Kidney (tissue), 13 donors: ENCODE measurements at regions not wholly inside any gene's neighbourhood (a gene's known extent, or its start where the extent isn't known, plus 50 kb on each side); places are given as distances from the start of the nearest gene placed in this dataset.

Experiments used
- DNase-seq, 5 donors: peaks; one replicate each; pipeline ENCODE4 v3.0.0-alpha.2; 2013 to 2020
- FAIRE-seq: peaks from 2 replicates; lab custom pipeline; 2012; peaks lifted over from hg19 to GRCh38; lab: Jason Lieb, UNC
- H3K27ac ChIP-seq, 2 donors: one replicate each; pipeline ENCODE4 v1.7.0; 2013; ENCODE audit warnings: low read depth in 2 of 2, low read length in 2 of 2, inconsistent platforms in 1 of 2
- H3K27me3 ChIP-seq: one replicate; pipeline ENCODE4 v1.7.1; 2013; ENCODE audit warnings: low read length, inconsistent platforms; ENCODE audit not compliant: control insufficient read depth, insufficient read depth
- H3K36me3 ChIP-seq, 3 donors: one replicate each; pipeline versions ENCODE4 v1.7.0 to v1.7.1; 2013; ENCODE audit warnings: low read length in 3 of 3, control low read depth in 1 of 3, inconsistent platforms in 1 of 3; ENCODE audit not compliant: insufficient read depth in 3 of 3, control insufficient read depth in 2 of 3
- H3K4me1 ChIP-seq, 3 donors: one replicate each; pipeline versions ENCODE4 v1.7.0 to v1.7.1; 2013; ENCODE audit warnings: low read length in 3 of 3, inconsistent platforms in 1 of 3, low read depth in 1 of 3; ENCODE audit not compliant: control insufficient read depth in 2 of 3, insufficient read depth in 2 of 3
- H3K4me3 ChIP-seq, 3 donors: one replicate each; pipeline versions ENCODE4 v1.7.0 to v1.8.1; 2013; ENCODE audit warnings: low read length in 3 of 3, control low read depth in 1 of 3, inconsistent platforms in 1 of 3
- H3K9ac ChIP-seq, 3 donors: one replicate each; pipeline versions ENCODE4 v1.7.0 to v1.7.1; 2013; ENCODE audit warnings: low read length in 3 of 3, control low read depth in 1 of 3, inconsistent platforms in 1 of 3
- H3K9me3 ChIP-seq, 3 donors: one replicate each; pipeline versions ENCODE4 v1.7.0 to v1.7.1; 2013; ENCODE audit warnings: low read length in 3 of 3, control low read depth in 1 of 3, inconsistent platforms in 1 of 3; ENCODE audit not compliant: control insufficient read depth in 2 of 3, insufficient read depth in 1 of 3
- intact Hi-C: fragments of 100-400 bp; cut with DNase I; formaldehyde crosslinking; loops from one replicate; pipeline ENCODE4 v1.11.1; 2022
- TF ChIP-seq, protein P1 (sequence below): IDR thresholded peaks from 3 replicates; pipeline ENCODE4 v1.5.1; 2012; ENCODE audit warnings: mild to moderate bottlenecking, moderate library complexity, borderline replicate concordance; ENCODE audit not compliant: insufficient read depth; ENCODE audit errors: extremely low read depth
- donor health status: control.
- donor health status: control.
- donor health status: control.
- donor health status: control.
- donor health status: control.
- donor health status: DM: yes; HTN: yes; CAD: no.
- donor health status: Normal renal cell carcinoma (clear cell type).

DNA sequence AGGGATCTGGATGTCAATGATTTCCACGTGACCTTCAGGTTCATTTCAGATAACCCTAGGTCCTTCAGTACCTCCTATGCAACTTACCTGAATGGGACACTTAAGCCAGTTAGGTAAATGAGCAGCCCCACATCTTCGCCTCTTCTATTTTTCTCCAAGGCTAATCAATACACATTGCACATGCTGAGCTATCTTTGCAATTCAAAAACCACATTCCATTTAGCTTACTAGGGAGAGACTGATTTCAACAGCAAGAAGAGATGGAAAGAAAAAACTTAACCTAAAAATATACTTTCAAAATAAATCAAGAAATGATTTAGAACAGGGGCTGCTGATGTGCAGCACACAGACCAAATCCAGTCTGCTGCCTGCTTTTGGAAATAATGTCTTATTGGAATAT is 81.8 kb upstream of the CDCA7L start:
- Histone ChIP-seq H3K9me3 (no peaks in the 10 kb centered on the region), H3K36me3 (no peaks in the 10 kb centered on the region), H3K27ac (no peak overlapping the region), H3K27me3 (no peaks in the 10 kb centered on the region), H3K4me1 (no peaks in the 10 kb centered on the region), H3K4me3 (no peak overlapping the region), H3K9ac (no peak overlapping the region)
- intact Hi-C loops = no loop called here
- FAIRE-seq = no peak
- TF ChIP-seq, protein P1, sequence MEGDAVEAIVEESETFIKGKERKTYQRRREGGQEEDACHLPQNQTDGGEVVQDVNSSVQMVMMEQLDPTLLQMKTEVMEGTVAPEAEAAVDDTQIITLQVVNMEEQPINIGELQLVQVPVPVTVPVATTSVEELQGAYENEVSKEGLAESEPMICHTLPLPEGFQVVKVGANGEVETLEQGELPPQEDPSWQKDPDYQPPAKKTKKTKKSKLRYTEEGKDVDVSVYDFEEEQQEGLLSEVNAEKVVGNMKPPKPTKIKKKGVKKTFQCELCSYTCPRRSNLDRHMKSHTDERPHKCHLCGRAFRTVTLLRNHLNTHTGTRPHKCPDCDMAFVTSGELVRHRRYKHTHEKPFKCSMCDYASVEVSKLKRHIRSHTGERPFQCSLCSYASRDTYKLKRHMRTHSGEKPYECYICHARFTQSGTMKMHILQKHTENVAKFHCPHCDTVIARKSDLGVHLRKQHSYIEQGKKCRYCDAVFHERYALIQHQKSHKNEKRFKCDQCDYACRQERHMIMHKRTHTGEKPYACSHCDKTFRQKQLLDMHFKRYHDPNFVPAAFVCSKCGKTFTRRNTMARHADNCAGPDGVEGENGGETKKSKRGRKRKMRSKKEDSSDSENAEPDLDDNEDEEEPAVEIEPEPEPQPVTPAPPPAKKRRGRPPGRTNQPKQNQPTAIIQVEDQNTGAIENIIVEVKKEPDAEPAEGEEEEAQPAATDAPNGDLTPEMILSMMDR = no peak
- no peak for DNase-seq

DNA sequence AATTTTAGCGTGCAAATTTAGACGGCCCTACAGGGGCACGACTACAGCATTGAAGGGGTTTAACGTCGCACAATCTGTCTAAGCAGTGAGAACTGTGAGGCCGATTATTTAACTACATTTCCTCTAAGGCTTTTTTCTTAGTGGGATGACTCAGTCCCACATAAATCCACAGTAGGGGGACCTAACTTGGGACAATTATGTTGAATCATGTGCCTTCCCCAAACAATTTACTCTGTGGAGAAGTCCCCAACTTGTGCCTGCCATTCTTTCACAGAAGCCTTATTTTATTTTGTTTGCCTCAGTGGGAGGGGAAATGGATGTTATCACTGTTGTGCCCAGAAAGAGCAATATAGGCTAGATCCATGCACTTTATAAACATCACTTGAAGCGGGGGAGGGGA is 80.3 kb upstream of the CDCA7L start:
- no peaks in the 10 kb centered on the region for H3K4me1 ChIP-seq
- H3K27ac ChIP-seq = no peak overlapping the region
- H3K9ac ChIP-seq = no peak overlapping the region
- TF ChIP-seq, protein P1 = no peak
- H3K27me3 ChIP-seq = no peaks in the 10 kb centered on the region
- intact Hi-C loops = no loop called here
- H3K9me3 ChIP-seq = no peaks in the 10 kb centered on the region
- no peaks in the 10 kb centered on the region for H3K36me3 ChIP-seq
- H3K4me3 ChIP-seq = no peak overlapping the region
- no peak for DNase-seq
- no peak for FAIRE-seq

DNA sequence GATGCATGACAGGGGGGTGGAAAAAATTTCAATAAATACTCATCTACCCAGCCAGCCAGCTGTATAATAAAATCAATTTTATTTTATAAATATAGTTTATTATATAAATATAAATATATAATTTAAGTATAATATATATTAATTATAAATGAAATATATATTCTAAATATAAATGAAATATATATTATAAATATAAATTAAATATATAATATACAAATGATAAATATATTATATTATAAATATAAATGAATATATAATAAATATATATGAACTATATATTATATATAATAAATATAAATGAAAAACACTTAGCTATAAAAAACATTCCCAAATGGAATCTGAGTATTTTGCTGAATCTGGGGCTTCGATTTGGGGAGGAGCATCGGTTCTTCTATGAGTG is 79.4 kb upstream of the CDCA7L start:
- Histone ChIP-seq H3K9me3 (no peaks in the 10 kb centered on the region), H3K27me3 (no peaks in the 10 kb centered on the region), H3K36me3 (no peaks in the 10 kb centered on the region), H3K4me1 (no peaks in the 10 kb centered on the region), H3K9ac (no peak overlapping the region), H3K27ac (no peak overlapping the region), H3K4me3 (no peak overlapping the region)
- TF ChIP-seq, protein P1 = no peak
- FAIRE-seq (peak; percentile 98), DNase-seq (no peak)
- intact Hi-C loops = no loop called here

DNA sequence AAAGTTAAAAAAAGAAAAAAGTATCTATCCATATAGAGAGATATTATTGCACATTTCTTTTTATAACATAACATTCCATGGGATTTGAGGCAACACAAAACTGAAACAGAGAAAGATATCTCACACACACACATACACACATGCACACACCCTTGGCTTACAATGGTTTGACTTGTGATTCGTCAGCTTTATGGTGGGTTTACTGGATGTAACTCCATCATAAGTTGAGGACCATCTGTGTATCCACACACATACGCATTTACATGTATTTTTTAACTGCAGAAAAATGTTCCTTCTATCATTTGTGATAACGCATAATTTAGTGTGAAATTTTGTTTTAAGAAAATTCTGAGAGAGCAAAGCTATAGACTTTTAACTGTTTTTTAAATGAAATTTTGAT is 74.2 kb upstream of the CDCA7L start:
- TF ChIP-seq, protein P1 = no peak
- H3K4me3 ChIP-seq = no peak overlapping the region
- FAIRE-seq (no peak), DNase-seq (no peak)
- H3K27me3 ChIP-seq = no peaks in the 10 kb centered on the region
- no peaks in the 10 kb centered on the region for H3K9me3 ChIP-seq
- intact Hi-C loops = no loop called here
- no peak overlapping the region for H3K9ac ChIP-seq
- no peaks in the 10 kb centered on the region for H3K4me1 ChIP-seq
- H3K27ac ChIP-seq = no peak overlapping the region
- no peaks in the 10 kb centered on the region for H3K36me3 ChIP-seq
